ENCODE measurements at regions not wholly inside any gene's neighbourhood (a gene's known extent, or its start where the extent isn't known, plus 50 kb on each side); places are given as distances from the start of the nearest gene placed in this dataset.

GRCh38 chr1:218755128-218755527 is 410.0 kb downstream of the TGFB2 start:
- peaks cover 4% of the 10 kb centered on the region for H3K9me3 Mint-ChIP-seq
- H3K27me3 Mint-ChIP-seq (ENCODE audit: low read depth, poor library complexity) = peaks cover 10% of the 10 kb centered on the region
- H3K27ac Mint-ChIP-seq = no peak overlapping the region
- H3K4me3 Mint-ChIP-seq = no peak overlapping the region
- no peaks in the 10 kb centered on the region for H3K36me3 Mint-ChIP-seq (ENCODE audit: low read depth)
- no peak for TF ChIP-seq CTCF (IDR thresholded peaks at IDR 0.05)
- H3K4me1 Mint-ChIP-seq = no peaks in the 10 kb centered on the region
- no peak for DNase-seq

GRCh38 chr1:218759795-218760194 is 413.9 kb upstream of the LYPLAL1 start:
- H3K36me3 Mint-ChIP-seq (ENCODE audit: low read depth) = no peaks in the 10 kb centered on the region
- no peak overlapping the region for H3K27ac Mint-ChIP-seq

GRCh38 chr1:218760601-218761570 is 412.8 kb upstream of the LYPLAL1 start:
- peaks cover 10% of the 10 kb centered on the region for H3K27me3 Mint-ChIP-seq (ENCODE audit: low read depth, poor library complexity)
- no peaks in the 10 kb centered on the region for H3K4me1 Mint-ChIP-seq
- H3K4me3 Mint-ChIP-seq = no peak overlapping the region
- TF ChIP-seq CTCF (IDR thresholded peaks at IDR 0.05) = no peak
- no peaks in the 10 kb centered on the region for H3K9me3 Mint-ChIP-seq
- no peak overlapping the region for H3K27ac Mint-ChIP-seq
- H3K36me3 Mint-ChIP-seq (ENCODE audit: low read depth) = no peaks in the 10 kb centered on the region
- no peak for DNase-seq

More at GRCh38 chr1:218759795-218760194, 413.9 kb upstream of the LYPLAL1 start:
- Mint-ChIP-seq H3K4me1 (no peaks in the 10 kb centered on the region), H3K9me3 (no peaks in the 10 kb centered on the region), H3K27me3 (ENCODE audit: low read depth, poor library complexity) (peaks cover 10% of the 10 kb centered on the region), H3K4me3 (no peak overlapping the region)
- no peak for DNase-seq
- TF ChIP-seq CTCF (IDR thresholded peaks at IDR 0.05) = no peak

- no peak overlapping the region for H3K27ac Mint-ChIP-seq
- H3K4me3 Mint-ChIP-seq = no peak overlapping the region
- DNase-seq = no peak
- H3K9me3 Mint-ChIP-seq = no peaks in the 10 kb centered on the region
- no peaks in the 10 kb centered on the region for H3K36me3 Mint-ChIP-seq (ENCODE audit: low read depth)
- peaks cover 3% of the 10 kb centered on the region for H3K27me3 Mint-ChIP-seq (ENCODE audit: low read depth, poor library complexity)
- TF ChIP-seq CTCF (IDR thresholded peaks at IDR 0.05) = no peak
- H3K4me1 Mint-ChIP-seq = no peaks in the 10 kb centered on the region
Measured at GRCh38 chr1:218763538-218763937, 410.1 kb upstream of the LYPLAL1 start.

- no peaks in the 10 kb centered on the region for H3K36me3 Mint-ChIP-seq (ENCODE audit: low read depth)
- no peaks in the 10 kb centered on the region for H3K27me3 Mint-ChIP-seq (ENCODE audit: low read depth, poor library complexity)
- H3K27ac Mint-ChIP-seq = no peak overlapping the region
- H3K9me3 Mint-ChIP-seq = no peaks in the 10 kb centered on the region
- DNase-seq = no peak
- no peaks in the 10 kb centered on the region for H3K4me1 Mint-ChIP-seq
- TF ChIP-seq CTCF (IDR thresholded peaks at IDR 0.05) = no peak
- no peak overlapping the region for H3K4me3 Mint-ChIP-seq
Measured at GRCh38 chr1:218765753-218766152, 407.9 kb upstream of the LYPLAL1 start.

GRCh38 chr1:218771931-218772330 is 401.7 kb upstream of the LYPLAL1 start:
- Mint-ChIP-seq H3K27ac (no peak overlapping the region), H3K36me3 (ENCODE audit: low read depth) (no peaks in the 10 kb centered on the region), H3K4me1 (peaks cover 20% of the 10 kb centered on the region), H3K9me3 (no peaks in the 10 kb centered on the region), H3K27me3 (ENCODE audit: low read depth, poor library complexity) (no peaks in the 10 kb centered on the region), H3K4me3 (no peak overlapping the region)
- no peak for TF ChIP-seq CTCF (IDR thresholded peaks at IDR 0.05)
- DNase-seq = no peak
